Sigmoid colon (tissue), 6 donors: ENCODE measurements at regions not wholly inside any gene's neighbourhood (a gene's known extent, or its start where the extent isn't known, plus 50 kb on each side); places are given as distances from the start of the nearest gene placed in this dataset.

Source experiments
- DNase-seq: peaks from one replicate; pipeline ENCODE4 v3.0.0-alpha.2; 2019
- H3K27ac ChIP-seq, 4 donors: fragments of 200-600 bp; sonication (generic); one replicate each; pipeline ENCODE4 v1.5.1; 2016 to 2019; ENCODE audit warnings: mild to moderate bottlenecking in 1 of 4
- H3K27me3 ChIP-seq, 3 donors: fragments of 200-600 bp; sonication (generic); one replicate each; pipeline ENCODE4 v1.5.1; 2019; ENCODE audit warnings: mild to moderate bottlenecking in 1 of 3
- H3K36me3 ChIP-seq, 4 donors: fragments of 200-600 bp; sonication (generic); one replicate each; pipeline ENCODE4 v1.5.1; 2016 to 2019
- H3K4me1 ChIP-seq, 4 donors: fragments of 200-600 bp; sonication (generic); one replicate each; pipeline ENCODE4 v1.5.1; 2017 to 2019
- H3K4me3 ChIP-seq, 4 donors: fragments of 200-600 bp; sonication (generic); one replicate each; pipeline ENCODE4 v1.5.1; 2017 to 2019; ENCODE audit warnings: mild to moderate bottlenecking in 2 of 4, moderate library complexity in 1 of 4
- H3K9me3 ChIP-seq, 4 donors: fragments of 200-600 bp in 3 of 4; sonication (generic) in 3 of 4; one replicate each; pipeline versions ENCODE4 v1.5.1 to v1.6.1; 2013 to 2019
- CTCF ChIP-seq, 4 experiments: fragments of 450-650 bp in 3 of 4; fragments of 200-600 bp in 1 of 4; IDR thresholded peaks; one replicate each; pipeline ENCODE4 v1.5.1; 2016 to 2019; ENCODE audit warnings: antibody characterized with exemption in 4 of 4, mild to moderate bottlenecking in 3 of 4, moderate library complexity in 2 of 4
- EP300 ChIP-seq, 4 donors: sonication (generic); formaldehyde crosslinking; IDR thresholded peaks; one replicate each; pipeline ENCODE4 v1.6.1; 2017; ENCODE audit warnings: antibody characterized with exemption in 4 of 4
- POLR2A ChIP-seq, 2 donors: fragments of 450-650 bp; IDR thresholded peaks; one replicate each; pipeline ENCODE4 v1.6.1; 2016; ENCODE audit warnings: antibody characterized with exemption in 2 of 2, mild to moderate bottlenecking in 2 of 2, moderate library complexity in 2 of 2
- POLR2AphosphoS5 ChIP-seq, 4 donors: sonication (generic); formaldehyde crosslinking; IDR thresholded peaks; one replicate each; pipeline ENCODE4 v1.6.1; 2017; ENCODE audit warnings: antibody characterized with exemption in 4 of 4
- WGBS, 2 donors: extraction: QIAGEN DNeasy Blood & Tissue Kit; methylation state at CpG; one replicate each; pipeline ENCODE4 v1.1.7; 2013; 5-methylcytosine and 5-hydroxymethylcytosine counted together
- intact Hi-C: fragments of 100-400 bp; cut with DNase I; formaldehyde crosslinking; loops from one replicate; pipeline ENCODE4 v1.15.1; 2023
- donor health status: healthy with polysubstance abuse.
- donor health status: healthy.

- Histone ChIP-seq H3K9me3 (peaks cover 0 to 10% (median 2%) of the 10 kb centered on the region in 4 donors), H3K27me3 (no peaks in the 10 kb centered on the region), H3K27ac (no peak overlapping the region), H3K4me1 (no peaks in the 10 kb centered on the region), H3K36me3 (no peaks in the 10 kb centered on the region), H3K4me3 (no peak overlapping the region)
- intact Hi-C loops: no loop called here
- 74 to 87% methylated on average over 2 of the region's 2 CpGs for WGBS, 2 donors
- no peak for DNase-seq
- no peak for TF ChIP-seq POLR2AphosphoS5 (IDR thresholded peaks at IDR 0.05)
- TF ChIP-seq POLR2A (IDR thresholded peaks at IDR 0.05): no peak
- TF ChIP-seq EP300 (IDR thresholded peaks at IDR 0.05): no peak
- TF ChIP-seq CTCF (IDR thresholded peaks at IDR 0.05): no peak
These were observed 133.5 kb downstream of the URB2 start for GRCh38 chr1:229759586-229759985.

GRCh38 chr1:229760478-229760996 lies 134.5 kb downstream of the URB2 start:
- no peak for DNase-seq
- 93 to 95% methylated on average over 7 of the region's 7 CpGs for WGBS, 2 donors
- TF ChIP-seq EP300 (IDR thresholded peaks at IDR 0.05): no peak
- TF ChIP-seq CTCF (IDR thresholded peaks at IDR 0.05): no peak
- TF ChIP-seq POLR2A (IDR thresholded peaks at IDR 0.05): no peak
- TF ChIP-seq POLR2AphosphoS5 (IDR thresholded peaks at IDR 0.05): no peak
- Histone ChIP-seq H3K27ac (no peak overlapping the region), H3K36me3 (no peaks in the 10 kb centered on the region), H3K27me3 (no peaks in the 10 kb centered on the region), H3K4me3 (no peak overlapping the region), H3K9me3 (peaks cover 0 to 10% (median 2%) of the 10 kb centered on the region in 4 donors), H3K4me1 (no peaks in the 10 kb centered on the region)
- intact Hi-C loops: no loop called here

- TF ChIP-seq EP300 (IDR thresholded peaks at IDR 0.05) (no peak), CTCF (IDR thresholded peaks at IDR 0.05) (no peak), POLR2A (IDR thresholded peaks at IDR 0.05) (no peak), POLR2AphosphoS5 (IDR thresholded peaks at IDR 0.05) (no peak)
- WGBS, 2 donors: 85 to 88% methylated on average over 5 of the region's 5 CpGs
- Histone ChIP-seq H3K9me3 (no peaks in the 10 kb centered on the region), H3K4me1 (no peaks in the 10 kb centered on the region), H3K36me3 (no peaks in the 10 kb centered on the region), H3K27ac (no peak overlapping the region), H3K4me3 (no peak overlapping the region), H3K27me3 (no peaks in the 10 kb centered on the region)
- intact Hi-C loops: no loop called here
- DNase-seq: no peak
These were observed 136.8 kb downstream of the URB2 start for GRCh38 chr1:229762891-229763290.

- no peaks in the 10 kb centered on the region for H3K36me3 ChIP-seq
- H3K4me3 ChIP-seq: no peak overlapping the region
- TF ChIP-seq CTCF (IDR thresholded peaks at IDR 0.05) (no peak), EP300 (IDR thresholded peaks at IDR 0.05) (no peak), POLR2AphosphoS5 (IDR thresholded peaks at IDR 0.05) (no peak), POLR2A (IDR thresholded peaks at IDR 0.05) (no peak)
- intact Hi-C loops: no loop called here
- H3K27me3 ChIP-seq: no peaks in the 10 kb centered on the region
- H3K4me1 ChIP-seq: no peaks in the 10 kb centered on the region
- H3K9me3 ChIP-seq: no peaks in the 10 kb centered on the region
- H3K27ac ChIP-seq: no peak overlapping the region
- DNase-seq: no peak
- 77 to 90% methylated on average over 5 of the region's 5 CpGs for WGBS, 2 donors
These were observed 142.2 kb downstream of the URB2 start for GRCh38 chr1:229768232-229768631.

- 89 to 91% methylated on average over 3 of the region's 3 CpGs for WGBS, 2 donors
- Histone ChIP-seq H3K9me3 (no peaks in the 10 kb centered on the region), H3K27ac (no peak overlapping the region), H3K36me3 (no peaks in the 10 kb centered on the region), H3K4me1 (no peaks in the 10 kb centered on the region), H3K4me3 (no peak overlapping the region), H3K27me3 (no peaks in the 10 kb centered on the region)
- TF ChIP-seq CTCF (IDR thresholded peaks at IDR 0.05): no peak
- no peak for TF ChIP-seq POLR2AphosphoS5 (IDR thresholded peaks at IDR 0.05)
- no peak for TF ChIP-seq EP300 (IDR thresholded peaks at IDR 0.05)
- TF ChIP-seq POLR2A (IDR thresholded peaks at IDR 0.05): no peak
- intact Hi-C loops: no loop called here
- no peak for DNase-seq
These were observed 143.0 kb downstream of the URB2 start for GRCh38 chr1:229769006-229769405.
